Stimulated activated CD8-positive, alpha-beta memory T cell treated with anti-CD3 and anti-CD28 coated beads, Interleukin-2, amount 100 ng/mL, for 48 hours (primary cell): ENCODE measurements at regions not wholly inside any gene's neighbourhood (a gene's known extent, or its start where the extent isn't known, plus 50 kb on each side); places are given as distances from the start of the nearest gene placed in this dataset.
A peak's percentile ranks its signal among the peaks of the same experiment; 100 is the strongest.

Experiments
- DNase-seq, 2 donors: peaks; one replicate each; pipeline ENCODE4 v3.0.0-alpha.2; 2020; ENCODE audit warnings: low read depth in 2 of 2

- no peak for DNase-seq
Measured at GRCh38 chr7:155181768-155182167, 111.6 kb downstream of the HTR5A start.

DNA sequence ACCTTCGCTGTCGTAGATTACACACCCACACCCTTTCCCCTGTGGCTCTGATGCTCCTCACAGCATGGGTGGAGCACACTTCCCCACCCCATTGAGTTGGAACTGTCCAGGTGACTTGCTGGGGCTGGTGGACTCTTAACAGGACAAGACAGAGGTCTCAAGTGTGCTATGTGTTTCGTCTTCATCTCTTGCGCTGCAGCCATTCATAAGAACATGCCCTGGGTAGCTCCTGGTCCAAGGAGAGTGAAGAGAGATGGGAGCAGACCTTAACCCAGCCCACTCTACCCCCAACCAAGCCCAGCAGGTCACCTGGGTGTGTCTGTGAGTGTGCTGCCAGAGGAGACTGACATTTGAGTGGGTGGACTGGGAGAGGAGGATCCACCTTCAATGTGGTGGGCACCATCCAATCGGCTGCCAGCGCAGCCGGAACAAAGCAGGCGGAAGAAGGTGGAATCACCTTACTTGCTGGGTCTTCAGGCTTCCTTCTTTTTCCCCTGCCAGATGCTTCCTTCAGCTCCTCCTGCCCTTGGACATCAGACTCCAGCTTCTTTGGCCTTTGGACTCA, 112.4 kb downstream of the HTR5A start:
- no peak for DNase-seq

DNA sequence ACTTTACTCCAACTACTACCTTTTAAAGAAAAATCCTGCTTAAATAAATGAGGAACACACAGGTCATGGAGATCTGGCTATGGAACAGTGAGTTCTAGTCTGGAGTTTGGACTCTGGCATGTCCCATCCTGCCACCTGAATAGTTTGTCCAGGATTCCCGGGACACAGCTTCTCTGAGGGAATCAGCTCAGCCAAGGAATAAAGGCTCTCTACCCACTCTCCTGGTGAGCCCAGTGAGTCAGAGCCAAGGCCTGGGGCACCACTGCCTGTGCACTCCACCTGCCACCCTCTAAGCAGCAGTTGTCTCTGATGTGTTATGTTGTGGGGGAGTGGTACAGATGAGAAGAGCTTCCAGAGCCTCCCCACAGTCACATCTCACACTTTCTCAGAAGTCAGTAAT, 113.5 kb downstream of the HTR5A start:
- DNase-seq, result no peak

- no peak for DNase-seq
Measured at GRCh38 chr7:155184923-155185322, 112.8 kb upstream of the INSIG1 start.

DNA sequence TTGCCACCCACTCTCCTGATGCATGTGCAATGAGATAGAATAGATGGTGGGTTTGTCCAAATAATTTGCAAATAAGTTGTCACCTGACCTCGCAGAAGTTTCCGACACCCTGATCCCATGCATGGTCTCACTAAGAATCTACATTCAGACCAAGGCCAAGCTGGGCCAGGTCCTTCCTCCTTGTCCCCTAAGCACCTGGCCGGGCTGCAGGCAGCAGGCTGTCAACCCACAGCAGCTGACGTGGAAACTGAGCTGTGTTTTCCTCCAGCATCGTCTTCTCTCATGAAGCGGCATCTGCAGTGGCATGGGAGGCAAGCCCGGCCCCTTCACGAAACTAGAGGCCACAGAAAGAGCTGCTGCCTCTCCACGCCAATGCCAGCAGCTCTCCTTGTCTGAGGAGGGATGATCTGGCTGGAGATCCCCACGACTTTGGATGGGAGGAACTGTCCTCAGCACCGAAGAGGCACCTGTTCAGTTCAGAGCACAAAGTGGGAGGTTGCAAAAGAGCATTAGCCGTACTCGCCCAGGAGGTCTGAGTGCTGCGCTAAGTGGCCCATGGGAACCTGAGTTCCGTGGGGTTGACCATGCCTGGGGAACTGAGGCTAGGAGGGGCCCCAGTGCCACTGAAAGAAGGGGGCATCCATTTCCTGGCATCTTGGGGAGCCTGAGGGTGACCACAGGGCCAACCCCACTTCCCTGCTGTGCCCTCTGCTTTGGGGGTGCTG, 110.5 kb upstream of the INSIG1 start:
- DNase-seq, result no peak

DNA sequence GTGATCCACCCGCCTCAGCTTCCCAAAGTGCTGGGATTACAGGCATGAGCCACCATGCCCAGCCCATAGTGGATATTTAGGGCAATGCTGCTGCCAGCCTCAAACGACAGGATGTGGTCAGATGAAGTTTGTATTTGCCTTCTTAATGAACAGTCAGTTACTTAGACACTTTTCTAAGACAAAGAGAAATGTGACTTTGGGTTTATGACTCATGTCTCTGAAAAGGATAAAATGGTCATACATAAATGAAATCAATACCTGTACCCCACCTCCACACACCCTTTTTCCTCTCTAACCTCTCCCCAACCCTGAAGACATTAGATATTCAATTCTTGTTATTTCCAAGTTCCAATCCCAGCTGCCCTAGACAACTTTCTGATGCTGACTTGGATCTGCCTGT, 109.3 kb upstream of the INSIG1 start:
- DNase-seq, result no peak

- DNase-seq, result no peak
Measured at GRCh38 chr7:155188821-155189581, 108.7 kb upstream of the INSIG1 start.

DNA sequence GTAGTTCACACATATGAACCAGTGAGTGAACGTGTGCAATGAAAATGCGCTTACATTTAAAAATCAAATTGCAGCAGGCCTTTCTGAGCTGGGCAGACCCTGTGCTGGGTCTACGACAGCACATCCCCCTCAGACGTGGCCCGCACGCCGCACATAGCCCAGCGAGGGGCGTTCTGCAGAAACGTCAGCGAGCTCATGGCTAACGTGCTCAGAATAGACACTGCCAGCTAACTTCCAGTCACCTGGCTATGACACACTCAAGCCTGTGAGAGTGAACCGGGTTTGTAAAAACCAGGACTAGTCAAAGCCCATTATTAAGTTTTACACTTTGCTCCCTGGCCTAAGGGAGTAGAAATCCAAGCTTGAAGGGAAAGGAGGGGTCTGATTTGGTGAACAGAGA, 108.1 kb upstream of the INSIG1 start:
- DNase-seq, result no peak

- peak; percentile 50 to 64 for DNase-seq
Measured at GRCh38 chr7:155190688-155191087, 107.0 kb upstream of the INSIG1 start.

DNA sequence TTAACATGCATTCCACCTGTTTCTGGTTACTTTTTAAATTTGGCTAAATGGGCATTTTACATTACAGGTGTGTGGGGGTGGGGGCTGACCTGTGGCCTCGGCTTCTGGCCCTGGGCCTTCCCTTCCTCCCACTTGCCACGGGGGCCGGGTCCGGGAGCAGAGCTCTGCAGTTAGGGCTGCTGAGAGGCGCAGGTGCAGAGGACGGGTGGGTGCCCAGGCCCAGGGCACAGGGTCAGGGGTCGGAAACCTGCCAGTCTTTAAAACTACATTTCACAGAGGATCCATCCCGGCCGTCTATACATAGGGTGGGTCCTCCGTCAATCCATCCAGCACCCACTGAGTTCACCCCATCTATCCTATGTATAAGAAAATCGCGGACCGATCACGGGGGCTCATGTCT, 106.5 kb upstream of the INSIG1 start:
- DNase-seq, result no peak

DNA sequence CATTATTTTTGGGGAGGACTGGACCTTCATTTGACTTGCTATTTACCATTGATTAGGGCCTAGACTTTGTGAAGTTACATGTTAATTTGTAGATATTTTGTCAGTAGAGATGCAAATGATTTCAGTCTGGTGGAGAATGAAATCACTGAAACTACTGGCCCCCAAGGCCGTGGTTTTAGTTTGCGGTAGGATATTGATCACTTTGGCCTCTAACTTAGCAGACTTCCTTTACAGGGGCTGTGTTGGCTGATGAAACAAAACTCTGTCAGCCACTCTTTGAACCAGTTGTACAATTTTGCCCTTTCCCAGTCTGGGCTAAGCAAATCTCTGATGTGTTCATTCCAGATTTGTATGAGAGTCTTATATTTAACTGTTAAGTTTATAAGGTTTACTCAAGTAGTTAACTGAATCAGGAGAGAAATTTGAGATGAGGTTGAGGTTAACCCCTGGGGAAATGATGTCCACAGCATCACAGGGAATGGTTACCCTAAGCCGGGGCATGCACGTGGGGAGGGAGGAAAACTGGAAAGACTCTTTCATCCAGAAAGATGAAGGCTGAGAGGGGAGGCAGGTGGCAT, 105.7 kb upstream of the INSIG1 start:
- no peak for DNase-seq

DNA sequence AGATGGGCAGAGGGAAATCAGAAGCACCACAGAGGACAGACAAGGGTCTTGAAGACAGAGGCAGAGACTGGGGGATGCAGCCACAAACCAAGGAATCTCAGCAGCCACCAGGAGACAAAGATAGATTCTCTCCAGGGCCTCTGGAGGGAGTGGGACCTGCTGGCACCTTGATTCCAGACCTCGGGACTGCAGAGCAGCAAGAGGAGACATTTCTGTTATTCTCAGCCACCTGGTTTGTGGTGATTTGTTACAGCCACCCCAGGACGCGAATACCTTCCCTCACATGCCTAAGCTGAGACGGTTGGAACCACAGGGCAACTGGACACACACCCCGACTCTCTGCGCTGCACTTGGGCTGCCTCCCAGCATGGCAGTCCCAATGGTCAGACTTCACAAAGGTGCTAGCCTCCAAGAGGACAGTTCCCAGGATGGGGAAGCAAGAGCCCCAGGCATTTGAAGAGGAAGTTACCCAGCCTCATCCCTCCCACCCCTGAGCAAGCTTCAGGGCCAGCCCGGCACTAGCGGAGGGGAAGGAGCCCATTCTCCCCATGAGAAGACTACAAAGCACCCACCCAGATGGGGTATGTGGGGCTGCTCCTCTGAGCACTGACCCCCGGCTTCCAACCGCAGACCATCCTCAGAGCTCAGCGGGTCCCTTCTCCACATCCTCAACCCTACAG, 104.6 kb upstream of the INSIG1 start:
- DNase-seq, result no peak

DNA sequence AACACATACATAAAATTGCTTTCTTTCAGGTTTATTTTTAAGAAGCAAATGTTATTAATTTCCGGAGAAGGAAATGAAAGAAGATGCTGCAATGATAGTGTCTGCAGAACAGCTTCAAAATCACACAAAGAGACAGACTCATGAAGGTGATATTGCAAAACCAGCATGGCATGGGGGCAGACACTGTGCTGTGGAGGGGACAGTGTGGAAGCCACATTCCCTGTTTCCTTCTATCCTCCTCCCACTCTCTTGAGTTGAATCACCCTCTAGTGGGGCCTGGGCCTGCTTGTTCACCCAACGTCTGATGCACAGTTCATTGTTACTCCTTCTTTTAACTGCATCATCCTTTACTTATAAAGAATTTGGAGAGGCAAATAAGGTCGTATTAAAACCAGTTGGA, 104.0 kb upstream of the INSIG1 start:
- no peak for DNase-seq

DNA sequence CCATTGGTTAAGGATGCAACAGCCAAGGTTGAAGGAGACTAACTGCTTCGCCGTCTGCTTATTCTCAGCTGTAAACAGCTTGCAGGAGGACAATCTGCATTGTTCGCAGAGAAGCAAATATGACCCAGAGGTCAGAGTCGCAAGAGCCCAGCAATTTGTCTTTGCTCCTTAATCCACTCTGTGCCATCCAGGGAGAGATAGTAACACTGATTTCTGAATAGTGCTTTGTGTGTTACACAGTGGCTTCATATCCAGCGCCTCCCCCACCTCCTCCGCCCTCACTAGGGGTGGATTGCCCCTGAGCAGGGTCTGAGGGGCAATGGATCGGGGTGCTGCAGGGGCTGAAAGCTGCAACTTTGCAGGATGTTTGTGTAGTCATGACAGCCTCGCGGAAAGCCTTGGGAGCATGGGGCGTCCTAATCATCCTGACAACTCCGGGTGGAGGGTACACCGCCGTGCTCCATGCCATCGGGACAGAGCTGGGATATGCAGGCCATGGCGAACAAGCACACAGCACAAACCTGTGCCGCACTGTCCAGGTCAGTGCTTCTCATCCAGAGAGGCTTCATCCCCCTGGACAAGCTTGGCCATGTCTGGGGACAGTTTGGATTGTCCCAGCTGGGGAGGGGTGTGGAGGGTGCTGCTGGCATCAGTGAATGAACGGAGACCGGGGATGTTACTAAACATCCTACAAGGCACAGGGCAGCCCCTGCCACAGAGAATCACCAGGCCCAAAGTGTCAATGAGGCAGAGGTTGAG, 103.1 kb upstream of the INSIG1 start:
- no peak for DNase-seq

- no peak for DNase-seq
Measured at GRCh38 chr7:155195939-155196523, 101.6 kb upstream of the INSIG1 start.

GRCh38 chr7:155198196-155198892, 99.3 kb upstream of the INSIG1 start:
- DNase-seq, result no peak

DNA sequence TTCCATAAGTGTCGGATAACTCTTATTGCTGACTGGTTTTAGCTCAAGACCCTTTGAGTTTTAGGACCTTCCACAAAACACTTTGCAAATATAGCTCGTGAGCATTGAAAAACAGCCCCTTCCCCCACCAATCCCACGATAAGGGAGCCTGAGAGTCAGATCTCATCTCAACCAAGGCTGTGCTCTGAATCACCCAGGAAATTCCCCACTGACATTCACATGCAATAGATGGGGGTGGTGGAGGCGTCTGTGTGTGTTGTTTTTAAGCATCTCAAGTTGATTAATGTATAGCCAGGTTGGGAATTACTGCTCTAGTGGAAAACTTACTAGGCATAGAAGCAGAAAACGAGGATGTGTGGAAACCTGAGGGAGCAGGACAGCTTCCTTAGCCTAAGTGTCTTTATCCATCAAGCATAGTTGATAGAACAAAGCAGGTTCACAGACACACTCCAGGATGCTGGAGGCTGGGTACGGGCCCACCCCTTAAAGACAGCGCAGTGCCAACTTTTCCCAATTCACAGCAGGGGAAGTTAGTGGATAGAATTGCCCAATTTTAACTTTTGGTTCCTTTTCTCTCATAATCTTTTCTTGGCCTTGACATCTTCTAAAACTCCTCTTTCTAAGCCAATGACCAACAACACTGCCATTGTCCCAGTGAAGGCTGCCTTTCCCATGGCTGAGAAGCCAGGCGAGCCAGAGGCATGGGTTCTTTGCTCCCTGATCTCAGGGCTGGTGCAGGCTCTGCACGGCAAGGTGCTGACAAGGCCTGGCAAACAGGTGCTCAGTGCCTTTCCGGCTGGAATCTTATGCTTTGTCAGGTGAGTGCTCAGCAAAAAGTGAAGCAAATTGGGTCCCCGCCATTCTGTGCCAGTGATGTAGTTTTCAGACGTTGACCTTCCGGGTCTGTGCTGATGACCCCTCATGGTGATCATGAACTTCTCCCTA, 98.5 kb upstream of the INSIG1 start:
- DNase-seq, result peak in 1 of 2 donors; percentile 27

GRCh38 chr7:155201325-155202087, 96.2 kb upstream of the INSIG1 start:
- no peak for DNase-seq
